HEK293 (cell line): ENCODE measurements at regions not wholly inside any gene's neighbourhood (a gene's known extent, or its start where the extent isn't known, plus 50 kb on each side); places are given as distances from the start of the nearest gene placed in this dataset.

Experiments used
- CTCF ChIA-PET: fragments of 350-600 bp; formaldehyde crosslinking; extraction: SDS; loops from one replicate; lab custom pipeline; 2021; ENCODE audit warnings: antibody characterized with exemption; lab: Yijun Ruan, JAX
- POLR2A ChIA-PET: fragments of 300-600 bp; formaldehyde crosslinking; extraction: SDS; loops from one replicate; lab custom pipeline; 2020; ENCODE audit warnings: antibody characterized with exemption, inconsistent platforms; lab: Yijun Ruan, JAX
- H3K27ac ChIP-seq: fragments of 200-500 bp; sonication (Bioruptor generic); 2 replicates; pipeline ENCODE4 v1.5.1; 2014; ENCODE audit warnings: low read depth, low read length, control low read depth, inconsistent platforms; ENCODE audit errors: extremely low read depth
- H3K36me3 ChIP-seq, 2 experiments: fragments of 200-500 bp in 1 of 2; sonication (Bioruptor generic) in 1 of 2; 1 replicate in 1 of 2; 2 replicates in 1 of 2; pipeline ENCODE4 v1.5.1; 2014 to 2017; ENCODE audit warnings: inconsistent platforms in 2 of 2, low read length in 2 of 2; ENCODE audit not compliant: control insufficient read depth in 2 of 2, insufficient read depth in 1 of 2
- H3K4me1 ChIP-seq: fragments of 200-500 bp; sonication (Bioruptor generic); 2 replicates; pipeline ENCODE4 v1.5.1; 2014; ENCODE audit warnings: mild to moderate bottlenecking, low read length, inconsistent platforms; ENCODE audit not compliant: control insufficient read depth, insufficient read depth
- H3K4me3 ChIP-seq: 2 replicates; pipeline ENCODE4 v1.5.1; 2011; ENCODE audit warnings: low read depth, mild to moderate bottlenecking, control low read depth, low read length, moderate library complexity
- H3K9me3 ChIP-seq: fragments of 200-500 bp; sonication (Bioruptor generic); 2 replicates; pipeline ENCODE4 v1.5.1; 2014; ENCODE audit warnings: low read depth, low read length, inconsistent platforms; ENCODE audit not compliant: control insufficient read depth, insufficient read depth
- EGR2 ChIP-seq: fragments of 450-650 bp; formaldehyde crosslinking; IDR thresholded peaks from 2 replicates; pipeline ENCODE4 v1.5.1; 2016; ENCODE audit warnings: low read depth, missing biosample characterization, missing genetic modification characterization
- TRIM28 ChIP-seq: IDR thresholded peaks from 2 replicates; pipeline ENCODE4 v1.6.1; 2011; ENCODE audit warnings: low read length, control low read depth, borderline replicate concordance
- WT1 ChIP-seq: fragments of 450-650 bp; formaldehyde crosslinking; IDR thresholded peaks from 2 replicates; pipeline ENCODE4 v1.5.1; 2016; ENCODE audit warnings: missing biosample characterization, missing genetic modification characterization
- ZBTB21 ChIP-seq: fragments of 450-650 bp; formaldehyde crosslinking; IDR thresholded peaks from 2 replicates; pipeline ENCODE4 v1.5.1; 2017; ENCODE audit warnings: missing biosample characterization, missing genetic modification characterization
- ZFHX2 ChIP-seq: fragments of 450-650 bp; formaldehyde crosslinking; conservative IDR thresholded peaks from 2 replicates; pipeline ENCODE4 v1.5.1; 2016; ENCODE audit warnings: missing biosample characterization, missing genetic modification characterization
- ZNF138 ChIP-seq: fragments of 450-650 bp; formaldehyde crosslinking; IDR thresholded peaks from 2 replicates; pipeline ENCODE4 v1.5.1; 2016; ENCODE audit warnings: missing biosample characterization, missing genetic modification characterization, borderline replicate concordance
- ZNF394 ChIP-seq: fragments of 450-650 bp; formaldehyde crosslinking; IDR thresholded peaks from 2 replicates; pipeline ENCODE4 v1.5.1; 2016; ENCODE audit warnings: missing biosample characterization, missing genetic modification characterization, mild to moderate bottlenecking, moderate library complexity, borderline replicate concordance
- ZNF555 ChIP-seq: fragments of 450-650 bp; formaldehyde crosslinking; conservative IDR thresholded peaks from 2 replicates; pipeline ENCODE4 v1.5.1; 2017; ENCODE audit warnings: missing biosample characterization, mild to moderate bottlenecking, missing genetic modification characterization, inconsistent platforms
- ZNF658 ChIP-seq: fragments of 450-650 bp; formaldehyde crosslinking; IDR thresholded peaks from 2 replicates; pipeline ENCODE4; 2016; ENCODE audit warnings: missing biosample characterization, missing genetic modification characterization
- ZNF843 ChIP-seq: fragments of 450-650 bp; formaldehyde crosslinking; IDR thresholded peaks from 2 replicates; pipeline ENCODE4 v1.5.1; 2016; ENCODE audit warnings: missing biosample characterization, missing genetic modification characterization
- ZSCAN30 ChIP-seq: fragments of 450-650 bp; IDR thresholded peaks from 2 replicates; pipeline ENCODE4 v1.5.1; 2018; ENCODE audit warnings: missing biosample characterization, mild to moderate bottlenecking, missing genetic modification characterization, moderate library complexity
- ZXDB ChIP-seq: fragments of 450-650 bp; formaldehyde crosslinking; IDR thresholded peaks from 2 replicates; pipeline ENCODE4 v1.5.1; 2016; ENCODE audit warnings: missing biosample characterization, missing genetic modification characterization
- TF ChIP-seq, protein P1 (sequence below): fragments of 450-650 bp; formaldehyde crosslinking; IDR thresholded peaks from 2 replicates; pipeline ENCODE4 v1.5.1; 2016; ENCODE audit warnings: missing biosample characterization, missing genetic modification characterization
- TF ChIP-seq, protein P2 (sequence below): fragments of 450-650 bp; formaldehyde crosslinking; IDR thresholded peaks from 2 replicates; pipeline ENCODE4 v1.5.1; 2017; ENCODE audit warnings: missing biosample characterization, missing genetic modification characterization
- TF ChIP-seq, protein P3 (sequence below): fragments of 450-650 bp; formaldehyde crosslinking; IDR thresholded peaks from 2 replicates; pipeline ENCODE4 v1.5.1; 2016; ENCODE audit warnings: missing biosample characterization, missing genetic modification characterization
- TF ChIP-seq, protein P4 (sequence below): fragments of 450-650 bp; formaldehyde crosslinking; IDR thresholded peaks from 2 replicates; pipeline ENCODE4 v1.5.1; 2017; ENCODE audit warnings: missing biosample characterization, missing genetic modification characterization

DNA sequence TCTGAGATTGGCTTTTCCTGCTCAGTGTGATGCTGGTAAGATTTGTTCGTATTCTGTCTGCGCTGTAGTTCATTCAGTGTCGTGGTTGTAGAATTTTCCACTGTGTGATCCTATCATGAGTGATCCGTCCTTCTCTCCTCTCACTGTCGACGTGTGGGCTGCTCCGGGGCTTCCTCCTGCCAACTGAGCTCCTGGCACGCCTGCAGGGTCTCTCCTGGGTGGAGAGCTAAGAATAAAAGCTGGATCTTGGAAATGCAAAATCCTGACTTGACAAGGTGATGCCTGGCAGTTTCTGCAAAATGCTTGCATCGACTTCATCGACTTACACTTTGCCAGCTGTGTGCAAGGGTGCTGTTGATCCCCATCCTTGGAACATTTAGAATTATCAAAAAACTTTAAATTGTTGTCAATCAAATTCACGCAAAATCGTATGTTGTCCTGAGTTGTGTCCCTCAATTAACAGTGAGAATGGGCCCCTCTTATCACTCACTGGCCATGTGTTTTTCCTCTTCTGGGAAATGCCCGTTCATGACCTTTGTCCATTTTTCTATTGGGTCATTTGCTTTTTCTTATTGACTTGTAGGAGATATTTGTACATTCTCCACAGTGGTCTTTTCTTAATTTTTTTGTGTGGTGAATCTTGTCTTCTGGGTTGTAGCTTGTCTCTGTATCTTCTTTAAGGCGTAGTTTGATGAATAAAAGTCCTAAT lies 125.5 kb downstream of the CRYAA start:
- Histone ChIP-seq H3K4me1 (no peaks in the 10 kb centered on the region), H3K36me3 (no peaks in the 10 kb centered on the region), H3K27ac (no peak overlapping the region), H3K9me3 (no peaks in the 10 kb centered on the region), H3K4me3 (no peak overlapping the region)
- ChIA-PET CTCF (no interaction called here), POLR2A (no interaction called here)
- TF ChIP-seq ZXDB (tag by site-specific recombination) (no peak), WT1 (tag by site-specific recombination) (no peak), ZNF138 (tag by site-specific recombination) (no peak), ZBTB21 (tag by site-specific recombination) (no peak), ZSCAN30 (tag by site-specific recombination) (no peak)
- TF ChIP-seq, protein P1, sequence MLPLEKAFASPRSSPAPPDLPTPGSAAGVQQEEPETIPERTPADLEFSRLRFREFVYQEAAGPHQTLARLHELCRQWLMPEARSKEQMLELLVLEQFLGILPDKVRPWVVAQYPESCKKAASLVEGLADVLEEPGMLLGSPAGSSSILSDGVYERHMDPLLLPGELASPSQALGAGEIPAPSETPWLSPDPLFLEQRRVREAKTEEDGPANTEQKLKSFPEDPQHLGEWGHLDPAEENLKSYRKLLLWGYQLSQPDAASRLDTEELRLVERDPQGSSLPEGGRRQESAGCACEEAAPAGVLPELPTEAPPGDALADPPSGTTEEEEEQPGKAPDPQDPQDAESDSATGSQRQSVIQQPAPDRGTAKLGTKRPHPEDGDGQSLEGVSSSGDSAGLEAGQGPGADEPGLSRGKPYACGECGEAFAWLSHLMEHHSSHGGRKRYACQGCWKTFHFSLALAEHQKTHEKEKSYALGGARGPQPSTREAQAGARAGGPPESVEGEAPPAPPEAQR (tag by site-specific recombination): no peak
- TF ChIP-seq, protein P2, sequence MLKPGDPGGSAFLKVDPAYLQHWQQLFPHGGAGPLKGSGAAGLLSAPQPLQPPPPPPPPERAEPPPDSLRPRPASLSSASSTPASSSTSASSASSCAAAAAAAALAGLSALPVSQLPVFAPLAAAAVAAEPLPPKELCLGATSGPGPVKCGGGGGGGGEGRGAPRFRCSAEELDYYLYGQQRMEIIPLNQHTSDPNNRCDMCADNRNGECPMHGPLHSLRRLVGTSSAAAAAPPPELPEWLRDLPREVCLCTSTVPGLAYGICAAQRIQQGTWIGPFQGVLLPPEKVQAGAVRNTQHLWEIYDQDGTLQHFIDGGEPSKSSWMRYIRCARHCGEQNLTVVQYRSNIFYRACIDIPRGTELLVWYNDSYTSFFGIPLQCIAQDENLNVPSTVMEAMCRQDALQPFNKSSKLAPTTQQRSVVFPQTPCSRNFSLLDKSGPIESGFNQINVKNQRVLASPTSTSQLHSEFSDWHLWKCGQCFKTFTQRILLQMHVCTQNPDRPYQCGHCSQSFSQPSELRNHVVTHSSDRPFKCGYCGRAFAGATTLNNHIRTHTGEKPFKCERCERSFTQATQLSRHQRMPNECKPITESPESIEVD (tag by site-specific recombination): no peak

DNA sequence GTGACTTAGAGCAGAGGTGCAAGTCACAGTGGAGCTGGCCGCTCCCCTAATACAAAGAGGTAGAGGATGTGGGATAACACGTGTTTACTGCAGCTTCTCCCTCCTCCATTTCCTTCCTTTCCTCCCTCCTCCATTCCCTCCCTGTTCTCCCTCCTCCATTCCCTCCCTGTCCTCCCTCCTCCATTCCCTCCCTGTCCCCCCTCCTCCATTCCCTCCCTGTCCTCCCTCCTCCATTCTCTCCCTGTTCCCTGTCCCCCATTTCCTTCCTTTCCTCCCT lies 124.0 kb downstream of the CRYAA start:
- CTCF ChIA-PET: no interaction called here
- POLR2A ChIA-PET: interaction anchor here (0.6 kb wide), 1 partner anchor 18 kb away, joined by 3 read pairs; no protein-coding TSS in a partner anchor

DNA sequence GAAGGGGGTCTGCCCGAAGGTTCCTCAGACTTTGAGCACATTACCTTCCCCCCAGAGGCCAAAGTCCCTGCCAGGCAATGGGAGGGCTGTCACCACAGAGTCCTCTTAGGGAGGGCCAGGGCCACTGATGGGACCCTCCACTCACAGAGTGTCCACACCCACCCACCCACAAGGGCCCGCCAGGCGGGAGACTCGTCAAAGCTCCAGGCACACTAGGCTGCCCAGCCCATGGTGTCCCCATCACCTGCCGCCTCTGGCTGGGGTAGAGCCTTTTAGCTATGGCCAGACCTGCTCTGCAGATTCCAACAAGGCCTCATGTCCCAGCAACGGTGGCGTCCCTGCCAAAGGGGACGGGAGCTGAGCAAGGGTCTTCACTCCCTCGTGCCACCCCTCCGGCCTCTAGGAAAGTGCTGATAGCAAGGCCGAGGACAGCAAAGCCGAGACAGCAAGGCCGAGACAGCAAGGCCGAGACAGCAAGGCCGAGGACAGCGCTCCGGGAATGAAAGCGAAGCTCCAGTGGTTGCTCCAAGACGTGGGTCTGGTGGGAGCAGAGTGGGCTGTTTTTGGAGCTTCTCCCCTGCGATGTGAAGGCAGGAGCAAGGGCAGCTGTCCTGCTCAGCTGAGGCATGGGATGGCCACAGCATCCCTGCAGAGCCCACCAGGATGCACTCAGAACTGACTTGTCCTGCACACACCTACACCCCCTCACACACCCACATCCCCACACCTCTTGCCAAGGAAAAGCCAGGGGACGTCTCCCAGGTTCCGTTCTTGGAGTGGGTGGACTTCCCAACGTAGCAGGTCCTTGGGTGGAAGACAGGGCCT lies 123.4 kb downstream of the CRYAA start:
- ChIA-PET POLR2A (interaction anchor here (0.6 kb wide), 1 partner anchor 19 kb away, joined by 3 read pairs; no protein-coding TSS in a partner anchor), CTCF (interaction anchor here (0.5 kb wide), 1 partner anchor 18 kb away, joined by 3 read pairs; no protein-coding TSS in a partner anchor)
- Histone ChIP-seq H3K4me3 (no peak overlapping the region), H3K36me3 (no peaks in the 10 kb centered on the region), H3K27ac (no peak overlapping the region), H3K4me1 (no peaks in the 10 kb centered on the region), H3K9me3 (no peaks in the 10 kb centered on the region)
- TF ChIP-seq ZNF658 (no peak), EGR2 (tag by site-specific recombination) (0 out of 2 replicates have a peak, but pooled peaks have one; percentile 4), TRIM28 (no peak), ZXDB (tag by site-specific recombination) (no peak), ZNF394 (tag by site-specific recombination) (no peak), ZFHX2 (tag by site-specific recombination) (0 out of 2 replicates have a peak, but pooled peaks have one; percentile 22), ZNF555 (tag by site-specific recombination) (no peak)

More for the DNA sequence above, 124.0 kb downstream of the CRYAA start:
- no peak overlapping the region for H3K27ac ChIP-seq
- no peak overlapping the region for H3K4me3 ChIP-seq
- H3K9me3 ChIP-seq: no peaks in the 10 kb centered on the region
- H3K4me1 ChIP-seq: no peaks in the 10 kb centered on the region
- no peaks in the 10 kb centered on the region for H3K36me3 ChIP-seq
- TF ChIP-seq ZNF843 (tag by site-specific recombination): no peak
- TF ChIP-seq, protein P3, sequence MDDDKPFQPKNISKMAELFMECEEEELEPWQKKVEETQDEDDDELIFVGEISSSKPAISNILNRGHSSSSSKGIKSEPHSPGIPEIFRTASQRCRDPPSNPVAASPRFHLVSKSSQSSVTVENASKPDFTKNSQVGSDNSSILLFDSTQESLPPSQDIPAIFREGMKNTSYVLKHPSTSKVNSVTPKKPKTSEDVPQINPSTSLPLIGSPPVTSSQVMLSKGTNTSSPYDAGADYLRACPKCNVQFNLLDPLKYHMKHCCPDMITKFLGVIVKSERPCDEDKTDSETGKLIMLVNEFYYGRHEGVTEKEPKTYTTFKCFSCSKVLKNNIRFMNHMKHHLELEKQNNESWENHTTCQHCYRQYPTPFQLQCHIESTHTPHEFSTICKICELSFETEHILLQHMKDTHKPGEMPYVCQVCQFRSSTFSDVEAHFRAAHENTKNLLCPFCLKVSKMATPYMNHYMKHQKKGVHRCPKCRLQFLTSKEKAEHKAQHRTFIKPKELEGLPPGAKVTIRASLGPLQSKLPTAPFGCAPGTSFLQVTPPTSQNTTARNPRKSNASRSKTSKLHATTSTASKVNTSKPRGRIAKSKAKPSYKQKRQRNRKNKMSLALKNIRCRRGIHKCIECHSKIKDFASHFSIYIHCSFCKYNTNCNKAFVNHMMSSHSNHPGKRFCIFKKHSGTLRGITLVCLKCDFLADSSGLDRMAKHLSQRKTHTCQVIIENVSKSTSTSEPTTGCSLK (tag by site-specific recombination): no peak
- TF ChIP-seq, protein P4, sequence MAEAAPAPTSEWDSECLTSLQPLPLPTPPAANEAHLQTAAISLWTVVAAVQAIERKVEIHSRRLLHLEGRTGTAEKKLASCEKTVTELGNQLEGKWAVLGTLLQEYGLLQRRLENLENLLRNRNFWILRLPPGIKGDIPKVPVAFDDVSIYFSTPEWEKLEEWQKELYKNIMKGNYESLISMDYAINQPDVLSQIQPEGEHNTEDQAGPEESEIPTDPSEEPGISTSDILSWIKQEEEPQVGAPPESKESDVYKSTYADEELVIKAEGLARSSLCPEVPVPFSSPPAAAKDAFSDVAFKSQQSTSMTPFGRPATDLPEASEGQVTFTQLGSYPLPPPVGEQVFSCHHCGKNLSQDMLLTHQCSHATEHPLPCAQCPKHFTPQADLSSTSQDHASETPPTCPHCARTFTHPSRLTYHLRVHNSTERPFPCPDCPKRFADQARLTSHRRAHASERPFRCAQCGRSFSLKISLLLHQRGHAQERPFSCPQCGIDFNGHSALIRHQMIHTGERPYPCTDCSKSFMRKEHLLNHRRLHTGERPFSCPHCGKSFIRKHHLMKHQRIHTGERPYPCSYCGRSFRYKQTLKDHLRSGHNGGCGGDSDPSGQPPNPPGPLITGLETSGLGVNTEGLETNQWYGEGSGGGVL (tag by site-specific recombination): peak; percentile 40; the same call in 1 of the 2 replicates
